Kidney capillary endothelial cell (primary cell): ENCODE measurements at regions not wholly inside any gene's neighbourhood (a gene's known extent, or its start where the extent isn't known, plus 50 kb on each side); places are given as distances from the start of the nearest gene placed in this dataset.

Experiments used
- DNase-seq: peaks from one replicate; pipeline ENCODE4 v3.0.0-alpha.2; 2018; ENCODE audit warnings: low spot score

DNA sequence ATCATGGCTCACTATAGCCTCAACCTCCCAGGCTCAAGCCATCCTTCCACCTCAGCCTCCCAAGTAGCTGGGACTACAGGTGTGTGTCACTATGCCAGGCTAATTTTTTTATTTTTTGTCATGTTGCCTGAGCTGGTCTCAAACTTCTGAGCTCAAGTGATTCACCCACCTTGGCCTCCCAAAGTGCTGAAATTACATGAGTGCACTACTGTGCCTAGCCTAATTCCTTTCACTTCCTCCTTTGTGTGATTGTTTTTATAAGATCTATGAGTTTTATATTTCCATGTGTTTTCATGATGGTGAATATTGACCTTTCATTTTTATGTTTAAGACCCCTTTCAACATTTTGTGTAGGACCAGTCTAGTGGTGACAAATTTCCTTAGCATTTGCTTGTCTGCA is 55.2 kb upstream of the IL12B start:
- DNase-seq = no peak

DNA sequence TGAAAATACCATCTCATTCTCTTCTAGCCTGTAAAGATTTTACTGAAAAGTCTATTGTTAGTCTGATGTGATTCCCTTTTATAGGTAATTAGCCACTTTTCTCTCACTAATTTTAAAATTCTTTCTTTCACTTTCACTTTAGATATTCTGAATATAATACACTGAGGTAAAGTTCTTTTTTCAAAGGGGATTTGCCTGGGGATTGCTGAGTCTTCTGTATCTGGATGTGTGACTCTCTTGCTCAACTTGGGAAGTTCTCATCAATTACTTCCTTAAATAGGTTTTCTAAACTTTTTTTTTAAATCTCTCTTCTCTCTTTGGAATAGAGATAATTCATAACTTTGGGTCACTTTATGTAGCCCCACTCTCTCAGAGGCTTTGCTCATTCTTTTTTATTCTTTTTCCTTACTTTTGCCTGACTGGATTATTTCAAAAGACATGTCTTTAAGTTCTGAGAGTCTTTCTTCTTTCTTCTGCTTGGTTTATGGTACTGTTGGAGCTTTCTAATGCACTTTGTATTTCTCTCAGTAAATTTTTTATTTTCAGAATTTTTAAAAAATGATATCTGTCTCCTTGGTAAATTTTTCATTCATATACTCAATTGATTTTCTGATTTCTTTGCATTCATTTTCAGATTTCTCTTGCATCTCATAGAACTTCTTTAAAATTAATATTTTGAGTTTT is 55.9 kb upstream of the IL12B start:
- DNase-seq = no peak

- no peak for DNase-seq
Observed at GRCh38 chr5:159392871-159393270, 62.6 kb upstream of the IL12B start.

DNA sequence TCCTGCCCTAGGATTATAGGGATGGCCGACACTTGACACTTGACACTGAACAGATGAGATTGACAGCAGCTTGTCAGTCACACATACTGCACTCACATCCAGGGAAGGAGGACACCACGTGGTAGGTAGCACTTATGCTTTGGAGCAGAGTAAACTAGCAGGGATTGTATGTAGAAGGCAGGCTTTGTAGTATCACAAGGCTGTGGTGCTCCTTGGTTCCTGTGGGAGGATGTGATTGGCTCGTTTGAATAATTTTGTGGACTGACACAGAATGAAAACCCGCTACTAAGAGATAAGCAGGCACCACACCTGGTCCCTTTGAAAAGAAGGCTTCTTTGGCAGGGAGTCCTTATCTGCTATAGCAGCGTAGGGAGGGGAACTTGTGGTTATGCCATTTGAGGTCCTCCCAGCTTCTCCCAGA is 63.6 kb upstream of the IL12B start:
- no peak for DNase-seq

DNA sequence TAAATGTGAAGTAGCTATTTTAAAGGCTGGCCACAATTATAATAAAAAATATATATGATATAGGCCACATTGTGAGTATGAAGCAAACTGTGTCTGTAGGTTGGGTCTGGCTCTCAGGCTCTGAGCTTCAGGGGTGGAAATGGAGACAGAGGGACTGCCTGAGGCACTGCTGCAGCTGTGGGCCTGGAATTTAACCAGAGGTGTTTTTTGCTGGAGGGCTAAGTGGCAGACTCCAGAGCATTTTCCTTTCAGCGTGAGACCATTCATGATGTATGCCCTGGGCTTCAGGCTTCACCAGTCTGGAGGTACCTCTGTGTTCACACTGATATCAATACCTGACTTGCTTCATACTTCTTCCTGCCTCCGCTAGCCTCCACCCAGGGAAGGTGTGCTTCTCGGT is 64.9 kb upstream of the IL12B start:
- no peak for DNase-seq

GRCh38 chr5:159398936-159399335 is 68.6 kb upstream of the IL12B start:
- no peak for DNase-seq

DNA sequence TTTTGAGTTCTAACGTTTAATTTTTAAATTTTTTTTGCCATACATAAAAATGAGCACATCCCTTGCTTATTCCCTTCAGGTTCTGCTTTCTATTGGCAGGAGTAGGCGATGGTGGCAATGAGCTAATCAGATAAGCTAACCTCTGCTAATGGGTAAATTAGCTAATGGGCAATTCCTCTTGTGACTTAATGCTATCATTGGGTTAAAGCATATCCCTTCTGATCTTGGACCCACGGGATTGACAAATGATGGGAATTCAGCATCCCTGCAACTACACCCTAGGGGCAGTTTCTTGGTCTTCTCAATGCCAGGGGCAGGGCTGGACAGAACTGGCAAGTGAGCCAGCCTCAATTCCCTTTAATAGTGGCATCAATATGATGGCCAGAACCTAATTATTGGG is 70.2 kb upstream of the IL12B start:
- no peak for DNase-seq

DNA sequence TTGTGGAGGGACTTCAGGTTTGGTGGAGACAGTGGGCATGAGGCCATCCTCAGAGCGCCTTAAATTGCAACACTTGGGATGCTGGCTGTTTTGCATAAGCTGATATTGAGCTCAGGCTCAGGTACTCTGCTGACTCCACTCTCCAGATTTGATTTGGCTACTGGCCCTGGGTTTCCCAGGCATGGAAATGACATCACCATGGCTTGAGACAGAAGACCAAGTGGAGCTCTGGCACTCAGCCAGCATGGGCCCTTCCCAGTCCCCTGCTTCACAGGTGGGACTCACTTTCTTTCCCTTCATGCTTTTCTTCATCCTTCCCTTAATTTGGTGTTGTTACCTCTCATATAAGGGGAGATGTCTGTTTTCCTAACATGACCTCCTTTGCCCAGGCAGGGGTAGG is 72.0 kb upstream of the IL12B start:
- no peak for DNase-seq

DNA sequence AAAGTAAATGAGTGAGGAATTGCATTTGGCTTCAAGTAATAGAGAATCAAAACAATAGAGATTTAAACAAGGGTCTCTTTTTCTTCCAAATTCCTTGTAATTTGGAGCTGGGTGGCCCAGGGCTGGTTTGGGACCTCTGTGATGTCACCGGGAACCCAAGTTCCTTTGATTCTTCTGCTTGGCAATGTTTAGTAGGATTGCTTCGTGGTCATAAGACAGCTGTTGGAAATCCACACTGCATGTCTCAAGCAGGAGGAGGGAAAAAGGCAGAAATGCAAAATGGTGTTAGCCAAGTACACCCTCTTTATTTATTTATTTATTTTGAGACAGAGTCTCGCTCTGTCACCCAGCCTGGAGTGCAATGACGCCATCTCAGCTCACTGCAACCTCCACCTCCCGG is 72.6 kb upstream of the IL12B start:
- DNase-seq = no peak

GRCh38 chr5:159403906-159404681 is 73.8 kb upstream of the IL12B start:
- peak; percentile 7 for DNase-seq

DNA sequence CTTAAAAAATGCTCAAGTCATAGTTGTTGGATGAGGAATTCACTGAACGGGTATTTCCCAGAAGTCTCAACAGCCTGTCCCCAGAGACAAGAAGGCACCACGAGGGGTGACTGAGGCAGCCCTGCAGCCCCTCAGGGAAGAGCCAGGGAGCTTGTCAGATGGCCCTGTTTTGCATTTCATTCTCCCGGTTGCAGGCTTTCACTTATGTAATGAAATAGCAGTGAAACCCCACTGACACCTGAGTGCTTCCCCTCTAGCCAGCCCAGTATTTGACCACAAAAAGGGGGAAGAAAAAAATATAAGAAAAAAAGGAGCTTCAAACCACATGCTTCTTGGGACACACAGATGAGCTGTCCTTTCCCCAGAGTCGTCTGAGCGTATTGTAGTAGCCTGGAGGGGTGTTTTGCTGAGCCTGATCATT is 75.3 kb upstream of the IL12B start:
- no peak for DNase-seq

DNA sequence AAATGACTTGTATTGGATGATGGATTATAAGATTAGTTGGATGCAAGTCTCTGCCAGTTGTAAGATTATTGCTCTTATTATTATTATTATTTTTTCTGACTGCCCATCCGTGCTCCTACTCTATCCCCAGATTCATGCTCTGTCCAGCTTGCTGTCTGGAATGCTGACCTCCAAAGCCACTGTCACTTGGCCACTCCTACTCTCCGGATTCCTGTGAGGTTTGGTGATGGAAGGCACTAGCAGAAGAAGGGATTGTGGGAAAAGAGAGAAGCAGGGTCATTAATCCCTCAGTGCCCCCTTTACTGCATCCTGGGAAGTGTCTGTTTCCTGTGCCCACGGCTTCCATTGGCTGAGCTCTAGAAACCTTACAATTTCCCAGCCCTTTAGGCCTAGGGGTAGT is 76.3 kb upstream of the IL12B start:
- no peak for DNase-seq

GRCh38 chr5:159409801-159410200 is 79.5 kb upstream of the IL12B start:
- DNase-seq = no peak

DNA sequence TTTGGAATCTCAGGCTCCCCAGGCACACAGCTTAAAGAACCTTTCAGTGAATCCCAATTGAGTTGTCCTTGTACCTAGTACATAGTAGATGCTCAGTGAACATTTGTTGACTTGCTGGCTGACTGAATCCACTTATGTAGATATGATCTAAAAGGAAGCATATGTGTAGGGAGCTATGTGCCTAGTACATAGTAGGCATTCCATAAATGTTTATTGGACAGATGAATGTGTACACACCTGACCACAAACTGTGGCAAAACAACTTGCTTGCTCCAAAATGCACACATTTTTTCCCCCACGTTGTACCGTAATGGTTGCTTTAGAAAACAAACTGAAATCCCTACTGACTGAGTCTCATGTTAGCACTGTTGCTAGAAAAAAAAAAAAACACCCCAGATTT is 80.2 kb upstream of the IL12B start:
- no peak for DNase-seq

- DNase-seq = no peak
Observed at GRCh38 chr5:159411115-159411514, 80.8 kb upstream of the IL12B start.

DNA sequence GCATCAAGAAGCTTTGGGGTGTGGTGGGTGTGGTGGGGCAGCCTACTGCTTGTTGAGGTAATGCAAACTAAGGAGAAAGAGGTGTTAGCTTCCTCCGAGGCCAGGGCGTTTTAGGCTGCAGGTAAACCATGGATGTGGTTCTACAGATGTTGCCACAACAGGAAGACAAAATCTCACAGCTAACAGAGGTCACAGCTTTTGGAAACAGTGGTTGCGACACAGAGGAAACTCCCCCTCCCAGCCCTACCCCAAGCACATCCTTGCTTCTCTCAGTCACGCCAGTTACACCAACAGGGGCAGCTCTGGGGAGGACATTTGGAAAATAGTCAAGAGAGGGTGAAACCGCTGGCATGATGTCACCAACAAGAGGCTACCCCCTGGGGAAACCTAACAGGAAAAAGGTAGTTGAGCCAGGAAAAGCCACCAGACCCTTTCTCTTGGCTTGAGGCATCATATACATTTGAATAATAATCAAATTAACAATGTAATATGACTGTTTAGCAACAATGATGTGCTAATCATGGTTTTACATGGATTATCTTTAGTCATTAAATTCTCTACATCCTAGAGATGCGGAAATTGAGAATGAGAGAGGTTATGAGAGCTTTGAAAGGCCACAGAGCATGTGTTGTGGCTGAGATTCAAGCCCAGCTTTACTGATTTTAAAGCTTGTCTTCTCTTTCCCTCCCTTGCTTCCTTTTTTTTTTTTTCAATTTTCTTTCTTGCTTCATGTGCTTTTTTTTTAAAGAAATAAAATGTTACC is 82.2 kb upstream of the IL12B start:
- DNase-seq = no peak

GRCh38 chr5:159414021-159414420 is 83.7 kb upstream of the IL12B start:
- DNase-seq = no peak

DNA sequence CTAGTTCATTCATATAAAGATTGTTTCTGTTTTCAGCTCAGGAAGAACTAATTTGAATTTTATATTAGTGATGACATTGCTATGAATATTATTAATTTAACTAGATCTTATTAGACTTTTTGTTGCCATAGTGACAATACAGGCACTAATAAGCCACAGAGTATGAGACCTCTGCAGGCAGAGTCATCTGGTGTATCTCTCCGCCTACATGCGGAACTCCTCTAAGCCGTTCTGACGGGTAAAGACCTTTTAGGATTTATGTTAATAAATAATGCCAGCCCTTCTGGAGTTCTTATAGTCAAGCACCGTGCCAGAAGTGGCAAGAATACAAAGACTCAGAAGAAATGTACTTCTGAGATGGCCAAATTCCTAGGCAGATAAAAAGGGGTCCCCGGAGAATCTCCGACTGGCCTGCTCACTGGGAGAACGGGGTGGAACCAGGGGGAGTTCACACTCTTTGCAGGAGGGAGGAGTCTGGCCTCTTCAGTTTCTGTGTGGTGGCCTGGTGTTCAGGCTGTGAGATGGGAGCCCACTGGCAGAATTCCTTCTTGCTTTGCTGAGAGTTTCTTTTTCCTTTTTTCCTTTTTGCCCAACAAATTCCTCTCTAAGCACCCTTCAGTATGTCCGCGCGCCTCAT is 85.1 kb upstream of the IL12B start:
- DNase-seq = no peak

DNA sequence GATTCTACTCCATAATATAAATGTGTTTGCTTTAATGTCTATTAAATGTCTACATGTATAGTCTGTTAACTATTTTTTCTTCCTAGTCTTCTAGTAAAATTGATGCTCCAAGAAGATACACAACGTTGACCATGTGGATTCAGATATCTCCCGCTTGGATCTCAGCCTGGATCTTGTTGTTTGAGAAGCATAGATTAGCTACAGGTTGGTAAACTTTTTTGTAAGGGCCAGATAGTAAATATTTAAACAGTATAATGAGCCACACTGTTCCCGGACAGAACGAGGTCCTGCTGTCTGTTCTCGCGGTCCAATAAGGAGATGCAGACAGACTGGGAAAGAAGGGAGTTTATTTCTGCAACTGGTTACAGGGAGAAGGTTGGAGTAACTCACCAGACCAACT is 86.2 kb upstream of the IL12B start:
- no peak for DNase-seq

GRCh38 chr5:159417170-159417569 is 86.9 kb upstream of the IL12B start:
- no peak for DNase-seq

DNA sequence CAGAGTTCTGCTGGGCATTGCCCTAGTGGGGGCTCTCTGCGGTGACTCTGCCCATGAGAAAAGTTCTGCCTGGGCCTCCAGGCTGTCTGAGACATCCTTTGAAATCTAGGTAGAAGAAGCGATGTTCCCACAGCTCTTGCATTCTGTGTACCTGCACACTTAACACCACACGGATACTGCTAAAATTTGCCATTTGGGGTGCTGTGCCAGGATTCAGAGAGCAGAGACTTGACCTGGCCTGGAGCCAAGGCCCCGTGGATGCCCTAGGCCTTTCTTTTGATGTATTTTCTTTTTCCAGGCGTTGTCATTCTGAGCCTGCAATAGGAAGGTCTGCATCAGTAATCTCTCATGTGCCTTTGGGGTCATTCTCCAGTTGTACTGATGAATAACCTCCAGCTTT is 89.3 kb upstream of the IL12B start:
- no peak for DNase-seq

DNA sequence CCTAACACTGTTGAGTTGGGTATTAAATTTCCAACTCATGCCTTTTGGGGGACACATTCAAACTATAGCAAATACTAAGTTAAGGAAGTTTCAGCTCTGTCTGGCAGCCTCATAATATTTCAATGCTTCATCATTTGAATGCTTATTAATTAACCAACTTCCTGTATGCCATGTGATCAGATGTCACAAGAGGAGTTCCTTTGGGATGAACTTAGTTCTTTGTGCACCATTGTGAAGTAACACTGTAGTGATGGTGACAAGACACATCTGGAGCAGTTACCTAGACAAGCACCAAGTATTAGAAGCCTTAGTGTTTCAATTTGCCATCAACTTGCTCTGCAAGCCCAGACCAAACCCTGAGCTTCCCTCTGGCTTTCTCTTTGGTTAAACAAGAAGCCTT is 90.7 kb upstream of the IL12B start:
- no peak for DNase-seq

- DNase-seq = no peak
Observed at GRCh38 chr5:159422361-159422760, 92.1 kb upstream of the IL12B start.
